PFSK-1 (cell line): ENCODE measurements at regions not wholly inside any gene's neighbourhood (a gene's known extent, or its start where the extent isn't known, plus 50 kb on each side); places are given as distances from the start of the nearest gene placed in this dataset.

Experiments
- FOXP2 ChIP-seq: optimal IDR thresholded peaks from 2 replicates; pipeline ENCODE3; 2011; ENCODE audit warnings: borderline replicate concordance, control low read depth, inconsistent platforms; ENCODE audit not compliant: insufficient read depth; ENCODE audit errors: extremely low read length, extremely low read depth
- POLR2AphosphoS5 ChIP-seq: IDR thresholded peaks from 2 replicates; pipeline ENCODE4 v1.6.1; 2012; ENCODE audit warnings: low read depth, mild to moderate bottlenecking, control low read depth, low read length, moderate library complexity
- SIN3A ChIP-seq: IDR thresholded peaks from 2 replicates; pipeline ENCODE4 v1.6.1; 2012; ENCODE audit warnings: mild to moderate bottlenecking, low read length, moderate library complexity, borderline replicate concordance; ENCODE audit not compliant: insufficient read depth
- TAF1 ChIP-seq: IDR thresholded peaks from 2 replicates; pipeline ENCODE4 v1.6.1; 2012; ENCODE audit warnings: low read length, control low read depth, borderline replicate concordance; ENCODE audit not compliant: insufficient read depth
- TF ChIP-seq, protein P1 (sequence below), 2 experiments: IDR thresholded peaks; 2 replicates each; pipeline versions ENCODE4 v1.6.1 to v1.8.0; 2011 to 2012; ENCODE audit warnings: low read depth in 2 of 2, low read length in 2 of 2, control low read depth in 1 of 2, inconsistent platforms in 1 of 2, mild to moderate bottlenecking in 1 of 2, moderate library complexity in 1 of 2; ENCODE audit not compliant: insufficient read depth in 1 of 2

DNA sequence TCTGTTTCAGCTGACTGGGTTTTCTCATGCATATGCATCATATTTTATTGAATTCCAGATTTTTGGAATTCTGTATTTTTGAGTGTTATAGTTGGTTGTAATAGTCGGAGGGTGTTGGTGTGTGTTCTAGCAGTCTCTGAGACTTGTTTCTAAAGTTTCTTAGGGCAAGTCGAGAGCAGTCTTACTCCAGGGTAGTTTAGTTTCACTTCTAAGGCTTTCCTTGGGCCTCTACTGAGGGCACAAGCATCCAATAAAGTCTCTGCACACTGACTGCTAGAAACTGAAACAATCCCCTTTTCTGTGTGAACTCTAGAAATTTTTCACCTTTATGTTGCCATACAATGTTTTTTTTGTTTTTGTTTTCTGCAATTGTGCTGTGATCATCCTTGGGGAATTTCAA lies 663.7 kb upstream of the LRATD1 start:
- TF ChIP-seq POLR2AphosphoS5 (no peak), SIN3A (no peak), FOXP2 (no peak), TAF1 (no peak)
- TF ChIP-seq, protein P1, sequence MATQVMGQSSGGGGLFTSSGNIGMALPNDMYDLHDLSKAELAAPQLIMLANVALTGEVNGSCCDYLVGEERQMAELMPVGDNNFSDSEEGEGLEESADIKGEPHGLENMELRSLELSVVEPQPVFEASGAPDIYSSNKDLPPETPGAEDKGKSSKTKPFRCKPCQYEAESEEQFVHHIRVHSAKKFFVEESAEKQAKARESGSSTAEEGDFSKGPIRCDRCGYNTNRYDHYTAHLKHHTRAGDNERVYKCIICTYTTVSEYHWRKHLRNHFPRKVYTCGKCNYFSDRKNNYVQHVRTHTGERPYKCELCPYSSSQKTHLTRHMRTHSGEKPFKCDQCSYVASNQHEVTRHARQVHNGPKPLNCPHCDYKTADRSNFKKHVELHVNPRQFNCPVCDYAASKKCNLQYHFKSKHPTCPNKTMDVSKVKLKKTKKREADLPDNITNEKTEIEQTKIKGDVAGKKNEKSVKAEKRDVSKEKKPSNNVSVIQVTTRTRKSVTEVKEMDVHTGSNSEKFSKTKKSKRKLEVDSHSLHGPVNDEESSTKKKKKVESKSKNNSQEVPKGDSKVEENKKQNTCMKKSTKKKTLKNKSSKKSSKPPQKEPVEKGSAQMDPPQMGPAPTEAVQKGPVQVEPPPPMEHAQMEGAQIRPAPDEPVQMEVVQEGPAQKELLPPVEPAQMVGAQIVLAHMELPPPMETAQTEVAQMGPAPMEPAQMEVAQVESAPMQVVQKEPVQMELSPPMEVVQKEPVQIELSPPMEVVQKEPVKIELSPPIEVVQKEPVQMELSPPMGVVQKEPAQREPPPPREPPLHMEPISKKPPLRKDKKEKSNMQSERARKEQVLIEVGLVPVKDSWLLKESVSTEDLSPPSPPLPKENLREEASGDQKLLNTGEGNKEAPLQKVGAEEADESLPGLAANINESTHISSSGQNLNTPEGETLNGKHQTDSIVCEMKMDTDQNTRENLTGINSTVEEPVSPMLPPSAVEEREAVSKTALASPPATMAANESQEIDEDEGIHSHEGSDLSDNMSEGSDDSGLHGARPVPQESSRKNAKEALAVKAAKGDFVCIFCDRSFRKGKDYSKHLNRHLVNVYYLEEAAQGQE (IDR thresholded peaks at IDR 0.05; ENCODE audit: insufficient read depth in 1 of 2, low read depth in 2 of 2, low read length in 2 of 2) = no peak

DNA sequence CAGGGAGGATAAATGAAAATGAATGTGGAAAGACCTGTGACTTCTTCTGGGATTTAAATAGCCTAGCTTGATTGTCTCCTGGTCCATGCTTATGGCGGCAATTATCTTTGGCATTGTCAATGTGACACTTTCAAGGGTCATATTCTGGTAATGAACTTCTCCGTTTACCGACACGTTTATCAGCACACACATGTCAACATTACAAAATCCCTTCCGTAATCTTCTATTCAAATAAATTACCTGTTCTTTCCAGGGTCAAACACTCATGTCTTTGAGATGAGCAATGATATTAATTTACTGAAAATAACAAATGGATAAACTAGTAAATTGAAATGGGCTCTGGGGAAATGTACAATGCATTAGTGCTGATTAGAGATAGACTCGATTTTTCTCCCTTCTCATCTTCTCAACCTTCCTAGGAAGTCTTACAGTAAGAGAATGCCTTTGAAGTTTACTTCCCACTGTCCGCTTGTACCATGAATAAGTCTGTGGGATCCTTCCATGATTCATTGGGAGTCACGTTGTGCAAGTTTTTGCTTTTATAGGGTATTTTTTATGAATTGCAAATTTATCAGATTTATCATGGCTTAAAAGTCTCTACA lies 646.3 kb upstream of the LRATD1 start:
- TF ChIP-seq SIN3A (no peak), TAF1 (no peak), FOXP2 (no peak)
- TF ChIP-seq, protein P1 (IDR thresholded peaks at IDR 0.05; ENCODE audit: insufficient read depth in 1 of 2, low read depth in 2 of 2, low read length in 2 of 2) = no peak

DNA sequence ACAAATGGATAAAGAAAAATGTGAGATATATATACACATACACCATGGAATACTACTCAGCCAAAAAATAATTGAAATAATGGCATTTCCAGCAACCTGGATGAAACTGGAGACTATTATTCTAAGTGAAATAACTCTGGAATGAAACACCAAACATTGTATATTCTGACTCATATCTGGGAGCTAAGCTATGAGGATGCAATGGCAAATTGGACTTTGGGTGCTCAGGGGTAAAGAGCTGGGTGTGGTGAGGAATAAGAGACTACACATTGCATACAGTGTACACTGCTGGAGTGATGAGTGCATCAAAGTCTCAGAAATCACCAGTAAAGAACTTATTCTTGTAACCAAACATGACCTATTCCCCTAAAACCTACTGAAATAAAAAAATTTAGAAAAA lies 636.0 kb upstream of the LRATD1 start:
- TF ChIP-seq FOXP2 (no peak), SIN3A (no peak), POLR2AphosphoS5 (no peak), TAF1 (no peak)
- TF ChIP-seq, protein P1 (IDR thresholded peaks at IDR 0.05; ENCODE audit: insufficient read depth in 1 of 2, low read depth in 2 of 2, low read length in 2 of 2) = no peak

DNA sequence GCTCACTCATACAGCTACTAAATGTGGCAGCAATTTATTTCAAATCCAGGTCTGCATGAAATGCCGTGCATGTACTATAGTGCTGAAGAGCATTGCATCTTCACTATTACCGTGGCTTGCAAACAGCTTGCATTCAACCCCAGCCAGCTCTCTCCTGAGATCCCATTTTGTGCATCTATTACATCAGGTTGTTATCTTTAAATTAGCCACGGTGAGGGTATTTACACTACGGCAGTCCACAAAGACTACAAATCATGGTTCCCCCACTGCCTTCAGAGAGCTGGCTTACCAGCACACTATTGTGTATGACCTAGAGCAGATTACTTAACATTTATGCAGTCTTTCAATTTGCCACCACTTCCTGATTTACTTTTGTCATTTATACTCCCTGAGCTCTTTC lies 621.3 kb upstream of the LRATD1 start:
- TF ChIP-seq FOXP2 = no peak
- TF ChIP-seq, protein P1 (IDR thresholded peaks at IDR 0.05; ENCODE audit: insufficient read depth in 1 of 2, low read depth in 2 of 2, low read length in 2 of 2) = no peak
- no peak for TF ChIP-seq SIN3A
- no peak for TF ChIP-seq POLR2AphosphoS5
- no peak for TF ChIP-seq TAF1
